Neural cell (in vitro differentiated cells): ENCODE measurements at regions not wholly inside any gene's neighbourhood (a gene's known extent, or its start where the extent isn't known, plus 50 kb on each side); places are given as distances from the start of the nearest gene placed in this dataset.
A peak's percentile ranks its signal among the peaks of the same experiment; 100 is the strongest.

Experiments used
- H2AFZ ChIP-seq: fragments of 200-600, 300-800 bp; sonication (generic), shearing (Covaris generic); 2 replicates; pipeline ENCODE4 v1.6.0; 2014; ENCODE audit warnings: low read depth, mild to moderate bottlenecking, antibody characterized with exemption, low read length, moderate library complexity
- H3F3A ChIP-seq: fragments of 200-600 bp; shearing (Covaris generic); 2 replicates; pipeline ENCODE4 v1.6.1; 2016; ENCODE audit warnings: mild to moderate bottlenecking, moderate library complexity, mixed read lengths, antibody characterized with exemption, low read length; ENCODE audit not compliant: insufficient read depth, poor library complexity, severe bottlenecking
- H3K27ac ChIP-seq: fragments of 200-600, 300-800 bp; sonication (generic), shearing (Covaris generic); 2 replicates; pipeline ENCODE4 v1.5.1; 2014; ENCODE audit warnings: mild to moderate bottlenecking, low read length, moderate library complexity
- H3K27me3 ChIP-seq: fragments of 300-800, 200-600 bp; sonication (generic), shearing (Covaris generic); 2 replicates; pipeline ENCODE4 v1.6.0; 2014; ENCODE audit warnings: mild to moderate bottlenecking, low read depth, low read length, moderate library complexity; ENCODE audit not compliant: insufficient read depth
- H3K36me3 ChIP-seq: fragments of 300-800, 200-600 bp; sonication (generic), shearing (Covaris generic); 2 replicates; pipeline ENCODE4 v1.5.1; 2014; ENCODE audit warnings: mild to moderate bottlenecking, antibody characterized with exemption, low read length, moderate library complexity; ENCODE audit not compliant: insufficient read depth
- H3K4me2 ChIP-seq: fragments of 300-800, 200-600 bp; sonication (generic), shearing (Covaris generic); 2 replicates; pipeline ENCODE4 v1.6.0; 2014; ENCODE audit warnings: mild to moderate bottlenecking, low read length
- H3K4me3 ChIP-seq: fragments of 300-800, 200-600 bp; sonication (generic), shearing (Covaris generic); 2 replicates; pipeline ENCODE4 v1.5.1; 2014; ENCODE audit warnings: mild to moderate bottlenecking, low read length, moderate library complexity
- H3K79me2 ChIP-seq: fragments of 200-600 bp; shearing (Covaris generic); replicated peaks from 2 replicates; pipeline ENCODE4 v1.6.0; 2014; ENCODE audit warnings: mild to moderate bottlenecking, low read length, moderate library complexity; ENCODE audit not compliant: insufficient read depth
- H3K9ac ChIP-seq: fragments of 300-800, 200-600 bp; sonication (generic), shearing (Covaris generic); 2 replicates; pipeline ENCODE4 v1.6.1; 2016; ENCODE audit warnings: mild to moderate bottlenecking, low read length, mixed read lengths
- H3K9me2 ChIP-seq: fragments of 200-600 bp; shearing (Covaris generic); 2 replicates; pipeline ENCODE4 v1.6.1; 2016; ENCODE audit warnings: mild to moderate bottlenecking, low read length, mixed read lengths; ENCODE audit not compliant: insufficient read depth
- H3K9me3 ChIP-seq: fragments of 200-600, 300-800 bp; sonication (generic), shearing (Covaris generic); 2 replicates; pipeline ENCODE4 v1.6.1; 2016; ENCODE audit warnings: mild to moderate bottlenecking, mixed run types, low read length, moderate library complexity, mixed read lengths
- H4K20me1 ChIP-seq: fragments of 200-600 bp; shearing (Covaris generic); 2 replicates; pipeline ENCODE4 v1.6.1; 2016; ENCODE audit warnings: mild to moderate bottlenecking, mixed run types; ENCODE audit not compliant: insufficient read depth
- CTCF ChIP-seq: fragments of 450-650 bp; IDR thresholded peaks from 2 replicates; pipeline ENCODE4 v1.5.1; 2014; ENCODE audit warnings: antibody characterized with exemption, mild to moderate bottlenecking, moderate library complexity; ENCODE audit not compliant: poor library complexity, severe bottlenecking
- EP300 ChIP-seq: fragments of 450-650 bp; conservative IDR thresholded peaks from 2 replicates; pipeline ENCODE4 v1.6.1; 2014; ENCODE audit warnings: antibody characterized with exemption, mild to moderate bottlenecking, moderate library complexity; ENCODE audit not compliant: poor library complexity, severe bottlenecking
- EZH2 ChIP-seq: fragments of 200-600, 300-800 bp; shearing (Covaris generic), sonication (generic); IDR thresholded peaks from 2 replicates; pipeline ENCODE4 v1.6.1; 2014; ENCODE audit warnings: antibody characterized with exemption, low read length, borderline replicate concordance, mild to moderate bottlenecking; ENCODE audit not compliant: insufficient read depth, poor library complexity, severe bottlenecking
- MXI1 ChIP-seq: fragments of 450-650 bp; conservative IDR thresholded peaks from 2 replicates; pipeline ENCODE4 v1.6.1; 2014; ENCODE audit warnings: antibody characterized with exemption, mild to moderate bottlenecking; ENCODE audit not compliant: poor library complexity, severe bottlenecking
- POLR2AphosphoS5 ChIP-seq: IDR thresholded peaks from 2 replicates; pipeline ENCODE4 v1.6.1; 2012
- RAD21 ChIP-seq: fragments of 450-650 bp; conservative IDR thresholded peaks from 2 replicates; pipeline ENCODE4 v1.6.1; 2014; ENCODE audit warnings: antibody characterized with exemption, mild to moderate bottlenecking, moderate library complexity
- REST ChIP-seq: IDR thresholded peaks from 2 replicates; pipeline ENCODE4 v1.6.1; 2012; ENCODE audit warnings: borderline replicate concordance
- SMC3 ChIP-seq: fragments of 450-650 bp; conservative IDR thresholded peaks from 2 replicates; pipeline ENCODE4 v1.6.1; 2014; ENCODE audit warnings: antibody characterized with exemption, mild to moderate bottlenecking, moderate library complexity; ENCODE audit not compliant: poor library complexity
- TAF1 ChIP-seq: IDR thresholded peaks from 2 replicates; pipeline ENCODE4 v1.6.1; 2012; ENCODE audit warnings: low read depth

- no peaks in the 10 kb centered on the region for H3K9me3 ChIP-seq
These were observed 615.5 kb upstream of the KLHL29 start for GRCh38 chr2:22769497-22769896.

GRCh38 chr2:22784566-22784965, 600.4 kb upstream of the KLHL29 start:
- H4K20me1 ChIP-seq = no peaks in the 10 kb centered on the region
- no peaks in the 10 kb centered on the region for H3K36me3 ChIP-seq
- no peak overlapping the region for H2AFZ ChIP-seq
- TF ChIP-seq CTCF (peak; percentile 19), SMC3 (no peak)
- no peak overlapping the region for H3K4me3 ChIP-seq
- H3K27ac ChIP-seq = peak overlapping the region; percentile 45
- H3F3A ChIP-seq = no peaks in the 10 kb centered on the region
- H3K4me2 ChIP-seq = no peak overlapping the region
- H3K27me3 ChIP-seq = no peaks in the 10 kb centered on the region
- no peaks in the 10 kb centered on the region for H3K9me3 ChIP-seq
- no peaks in the 10 kb centered on the region for H3K9me2 ChIP-seq
- H3K9ac ChIP-seq = no peak overlapping the region
- H3K79me2 ChIP-seq = no peaks in the 10 kb centered on the region

More at GRCh38 chr2:22769497-22769896, 615.5 kb upstream of the KLHL29 start:
- no peak overlapping the region for H3K9ac ChIP-seq
- no peaks in the 10 kb centered on the region for H3K79me2 ChIP-seq
- no peaks in the 10 kb centered on the region for H4K20me1 ChIP-seq
- no peaks in the 10 kb centered on the region for H3F3A ChIP-seq
- H3K9me2 ChIP-seq = no peaks in the 10 kb centered on the region
- H3K36me3 ChIP-seq = no peaks in the 10 kb centered on the region
- no peak overlapping the region for H3K4me2 ChIP-seq
- H3K4me3 ChIP-seq = no peak overlapping the region
- no peak for TF ChIP-seq RAD21
- TF ChIP-seq POLR2AphosphoS5 = no peak
- no peak for TF ChIP-seq TAF1
- no peak for TF ChIP-seq SMC3
- TF ChIP-seq EP300 = no peak
- no peak for TF ChIP-seq CTCF
- no peak for TF ChIP-seq EZH2
- no peak for TF ChIP-seq REST
- no peak for TF ChIP-seq MXI1
- H3K27me3 ChIP-seq = no peaks in the 10 kb centered on the region
- H3K27ac ChIP-seq = no peak overlapping the region
- H2AFZ ChIP-seq = no peak overlapping the region
